A172 (cell line): ENCODE measurements at regions not wholly inside any gene's neighbourhood (a gene's known extent, or its start where the extent isn't known, plus 50 kb on each side); places are given as distances from the start of the nearest gene placed in this dataset.
"Not testable (repeated sequence)": the region's sequence is repeated elsewhere in the genome, so short reads cannot be mapped to it uniquely, and the experiment has no call there.

Experiments used
- DNase-seq: peaks from one replicate; pipeline ENCODE4 v3.0.0-alpha.2; 2015; ENCODE audit warnings: low spot score

GRCh38 chr2:32874931-32875330, 71.8 kb upstream of the LTBP1 start:
- no peak for DNase-seq

- no peak for DNase-seq
These were observed 68.9 kb upstream of the LTBP1 start for GRCh38 chr2:32877587-32878510.

- DNase-seq: not testable (repeated sequence)
These were observed 66.8 kb upstream of the LTBP1 start for GRCh38 chr2:32879943-32880342.

- peak; percentile 55 for DNase-seq
These were observed 63.6 kb upstream of the LTBP1 start for GRCh38 chr2:32882816-32883810.

GRCh38 chr2:32884346-32884745, 62.4 kb upstream of the LTBP1 start:
- DNase-seq: peak; percentile 38

GRCh38 chr2:32886397-32887055, 60.2 kb upstream of the LTBP1 start:
- DNase-seq: not testable (repeated sequence)

- DNase-seq: no peak
These were observed 59.6 kb upstream of the LTBP1 start for GRCh38 chr2:32887125-32887524.

GRCh38 chr2:32894119-32894728, 52.5 kb upstream of the LTBP1 start:
- DNase-seq: no peak

GRCh38 chr2:32895424-32895823, 51.3 kb upstream of the LTBP1 start:
- no peak for DNase-seq
